ENCODE measurements at regions not wholly inside any gene's neighbourhood (a gene's known extent, or its start where the extent isn't known, plus 50 kb on each side); places are given as distances from the start of the nearest gene placed in this dataset.

GRCh38 chr2:208945719-208946256 is 478.1 kb upstream of the MAP2 start:
- H3K4me3 ChIP-seq (replicated peaks; ENCODE audit: low read depth, low read length), result no peak overlapping the region
- TF ChIP-seq CTCF (IDR thresholded peaks at IDR 0.05; ENCODE audit: low read depth, low read length, missing control alignments), result no peak
- no peak for DNase-seq (ENCODE audit: extremely low read depth, low read depth)

- H3K4me3 ChIP-seq (replicated peaks; ENCODE audit: low read depth, low read length), result no peak overlapping the region
- TF ChIP-seq CTCF (IDR thresholded peaks at IDR 0.05; ENCODE audit: low read depth, low read length, missing control alignments), result no peak
- DNase-seq (ENCODE audit: extremely low read depth, low read depth), result no peak
These were observed 475.8 kb upstream of the MAP2 start for GRCh38 chr2:208948073-208948472.

GRCh38 chr2:208970070-208970469 is 453.8 kb upstream of the MAP2 start:
- no peak overlapping the region for H3K4me3 ChIP-seq (replicated peaks; ENCODE audit: low read depth, low read length)
- no peak for DNase-seq (ENCODE audit: extremely low read depth, low read depth)
- TF ChIP-seq CTCF (IDR thresholded peaks at IDR 0.05; ENCODE audit: low read depth, low read length, missing control alignments), result no peak

GRCh38 chr2:208977582-208977981 is 446.3 kb upstream of the MAP2 start:
- no peak for TF ChIP-seq CTCF (IDR thresholded peaks at IDR 0.05; ENCODE audit: low read depth, low read length, missing control alignments)
- H3K4me3 ChIP-seq (replicated peaks; ENCODE audit: low read depth, low read length), result no peak overlapping the region
- no peak for DNase-seq (ENCODE audit: extremely low read depth, low read depth)

- DNase-seq (ENCODE audit: extremely low read depth, low read depth), result no peak
- no peak for TF ChIP-seq CTCF (IDR thresholded peaks at IDR 0.05; ENCODE audit: low read depth, low read length, missing control alignments)
- no peak overlapping the region for H3K4me3 ChIP-seq (replicated peaks; ENCODE audit: low read depth, low read length)
These were observed 444.9 kb upstream of the MAP2 start for GRCh38 chr2:208978946-208979345.

DNA sequence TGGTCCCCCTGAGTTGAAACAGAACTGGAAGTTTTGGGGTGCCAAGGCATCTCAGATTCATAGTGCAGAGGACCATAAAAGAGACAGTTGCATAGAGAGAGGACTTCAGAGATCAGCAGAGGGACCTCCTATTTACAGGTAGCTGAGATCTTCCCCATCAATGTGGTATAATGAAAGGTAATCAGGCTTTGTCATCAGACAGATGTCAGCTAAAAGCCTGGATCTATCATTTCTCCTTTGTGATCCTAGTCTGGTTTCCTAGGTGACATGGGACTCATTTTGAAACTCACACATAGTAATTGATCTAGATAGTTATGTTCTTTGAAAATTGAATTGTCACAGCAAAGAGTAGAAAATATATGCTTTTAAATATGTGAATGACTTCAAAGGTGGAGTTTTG is 443.5 kb upstream of the MAP2 start:
- TF ChIP-seq CTCF (IDR thresholded peaks at IDR 0.05; ENCODE audit: low read depth, low read length, missing control alignments), result no peak
- DNase-seq (ENCODE audit: extremely low read depth, low read depth), result no peak
- no peak overlapping the region for H3K4me3 ChIP-seq (replicated peaks; ENCODE audit: low read depth, low read length)

DNA sequence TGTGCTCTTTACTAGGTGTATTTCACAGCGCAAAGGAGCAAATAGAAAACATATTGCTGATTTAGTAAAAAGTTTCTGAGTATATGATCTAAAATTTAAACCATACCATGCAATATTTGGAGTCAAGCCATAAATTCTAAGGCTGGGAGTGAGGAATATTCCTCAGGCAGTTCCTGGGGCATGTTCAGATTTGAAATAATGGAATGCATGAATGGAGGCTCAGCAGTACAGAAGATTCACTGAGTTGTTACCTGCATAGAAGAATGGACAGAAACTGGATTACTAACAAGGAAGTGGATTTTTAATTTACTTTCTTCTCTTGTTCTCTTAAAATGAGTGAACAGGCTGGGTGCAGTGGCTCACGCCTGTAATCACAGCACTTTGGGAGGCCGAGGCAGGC is 441.0 kb upstream of the MAP2 start:
- DNase-seq (ENCODE audit: extremely low read depth, low read depth), result no peak
- no peak for TF ChIP-seq CTCF (IDR thresholded peaks at IDR 0.05; ENCODE audit: low read depth, low read length, missing control alignments)
- H3K4me3 ChIP-seq (replicated peaks; ENCODE audit: low read depth, low read length), result no peak overlapping the region
